ENCODE measurements at regions not wholly inside any gene's neighbourhood (a gene's known extent, or its start where the extent isn't known, plus 50 kb on each side); places are given as distances from the start of the nearest gene placed in this dataset.

GRCh38 chr12:60114169-60114568 lies 518.3 kb downstream of the SLC16A7 start:
- TF ChIP-seq CTCF (IDR thresholded peaks at IDR 0.05), result no peak
- no peak for TF ChIP-seq POLR2A (IDR thresholded peaks at IDR 0.05)
